GM19351 (cell line): ENCODE measurements at regions not wholly inside any gene's neighbourhood (a gene's known extent, or its start where the extent isn't known, plus 50 kb on each side); places are given as distances from the start of the nearest gene placed in this dataset.
"Not testable (repeated sequence)": the region's sequence is repeated elsewhere in the genome, so short reads cannot be mapped to it uniquely, and the experiment has no call there.

ENCODE experiments used
- ATAC-seq: cut with Tn5 transposase; IDR thresholded peaks from one replicate; pipeline ENCODE4 v1.9.1; 2021; ENCODE audit warnings: mild to moderate bottlenecking, moderate library complexity; ENCODE audit not compliant: unreplicated experiment

DNA sequence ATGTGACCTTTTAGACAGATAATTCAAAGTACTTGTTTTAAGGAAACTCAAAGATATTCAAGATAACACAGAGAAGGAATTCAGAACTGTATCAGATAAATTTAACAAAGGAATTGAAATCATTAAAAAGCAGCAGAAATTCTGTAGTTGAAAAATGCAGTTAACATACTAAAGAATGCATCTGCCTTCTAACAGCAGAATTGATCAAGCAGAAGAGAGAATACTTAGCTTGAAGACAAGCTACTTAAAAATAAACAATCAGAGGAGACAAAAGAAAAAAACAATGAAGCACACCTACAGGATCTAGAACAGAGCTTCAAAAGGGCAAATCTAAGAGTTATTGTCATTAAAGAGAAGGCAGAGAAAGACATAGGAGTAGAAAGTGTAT lies 123.0 kb upstream of the TET2 start:
- no peak for ATAC-seq

DNA sequence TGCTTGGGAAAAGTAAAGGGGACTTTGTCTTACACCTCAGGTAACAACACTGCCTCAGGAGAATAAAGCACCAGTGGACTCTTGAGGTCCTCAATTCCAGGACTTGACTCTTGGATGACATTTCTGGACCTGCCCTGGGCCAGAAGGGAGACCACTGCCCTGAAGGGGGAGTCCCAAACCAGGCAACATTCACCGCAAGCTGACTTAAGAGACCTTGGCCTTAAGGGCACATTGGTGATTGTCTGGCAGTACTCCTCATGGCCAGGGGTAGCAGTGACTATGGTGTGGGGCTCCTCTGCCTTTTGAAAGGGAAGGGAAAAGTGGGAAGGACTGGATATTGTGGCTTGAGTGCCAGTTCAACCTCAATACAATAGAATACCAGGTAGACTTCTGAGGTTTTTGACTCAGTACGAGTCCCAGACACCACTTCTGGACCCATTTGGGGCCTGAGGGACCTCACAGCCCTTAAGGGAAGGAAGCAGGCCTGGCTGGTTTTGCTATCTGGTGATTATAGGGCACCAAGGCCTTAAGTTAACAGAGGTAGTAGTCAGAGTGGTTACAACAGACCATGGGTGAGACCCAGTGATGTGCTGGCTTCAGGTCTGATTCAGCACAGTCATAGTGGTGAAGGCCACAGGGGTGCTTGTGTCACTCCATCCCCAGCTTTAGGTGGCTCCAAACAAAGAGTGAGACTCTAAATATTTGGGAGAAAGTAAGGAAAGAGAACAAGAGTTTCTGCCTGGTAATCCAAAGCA lies 121.2 kb upstream of the TET2 start:
- ATAC-seq = no peak

- ATAC-seq = no peak
These were observed 109.7 kb upstream of the TET2 start for GRCh38 chr4:105036991-105037390.

GRCh38 chr4:105042451-105042850 lies 104.2 kb upstream of the TET2 start:
- no peak for ATAC-seq

DNA sequence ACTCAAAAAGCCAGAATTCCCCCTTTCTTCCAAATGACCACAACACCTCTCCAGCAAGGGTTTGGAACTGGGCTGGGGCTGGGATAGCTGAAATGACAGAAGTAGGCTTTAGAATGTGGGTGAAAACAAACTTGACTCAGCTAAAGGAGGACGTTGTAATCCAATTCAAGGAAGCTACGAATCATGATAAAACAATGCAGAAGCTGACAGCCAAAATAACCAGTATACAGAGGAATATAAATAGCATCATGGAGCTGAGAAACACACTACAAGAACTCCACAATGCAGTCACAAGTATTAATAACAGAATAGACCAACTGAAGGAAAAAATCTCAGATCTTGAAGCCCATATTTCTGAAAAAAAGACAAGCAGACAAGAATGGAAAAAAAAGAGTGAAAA lies 95.8 kb upstream of the TET2 start:
- ATAC-seq = no peak

GRCh38 chr4:105057370-105058105 lies 89.1 kb upstream of the TET2 start:
- ATAC-seq = peak; percentile 9

DNA sequence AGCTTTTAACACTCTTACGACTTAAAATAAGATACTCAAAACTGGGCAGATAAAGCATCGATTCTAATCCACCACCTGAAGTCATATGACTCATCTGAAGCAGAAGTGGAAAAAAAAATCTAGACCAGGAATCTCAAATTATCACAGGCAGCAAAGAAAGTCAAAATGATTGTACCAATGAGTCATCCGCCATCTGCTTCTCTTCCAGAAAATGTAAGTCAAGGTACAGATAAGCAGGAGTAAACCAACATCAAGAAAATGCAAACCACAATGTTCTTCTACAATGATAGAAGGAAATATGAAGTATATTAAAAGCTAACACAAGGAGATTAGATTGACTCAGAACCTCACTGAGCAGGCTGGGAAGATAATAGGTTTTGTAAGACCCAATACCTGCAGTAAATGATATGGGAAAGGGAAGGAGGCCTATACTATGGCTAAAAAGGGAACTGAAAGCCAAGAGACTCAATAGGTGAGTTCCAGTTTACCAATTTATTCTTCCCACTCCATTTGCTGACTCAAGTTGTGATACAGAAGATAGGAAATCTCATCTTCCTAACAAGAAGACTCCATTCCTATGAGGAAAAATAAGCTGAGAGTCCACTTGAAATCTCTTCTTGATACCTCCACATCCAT lies 88.4 kb upstream of the TET2 start:
- ATAC-seq = no peak

GRCh38 chr4:105059337-105059736 lies 87.3 kb upstream of the TET2 start:
- ATAC-seq = peak; percentile 29

DNA sequence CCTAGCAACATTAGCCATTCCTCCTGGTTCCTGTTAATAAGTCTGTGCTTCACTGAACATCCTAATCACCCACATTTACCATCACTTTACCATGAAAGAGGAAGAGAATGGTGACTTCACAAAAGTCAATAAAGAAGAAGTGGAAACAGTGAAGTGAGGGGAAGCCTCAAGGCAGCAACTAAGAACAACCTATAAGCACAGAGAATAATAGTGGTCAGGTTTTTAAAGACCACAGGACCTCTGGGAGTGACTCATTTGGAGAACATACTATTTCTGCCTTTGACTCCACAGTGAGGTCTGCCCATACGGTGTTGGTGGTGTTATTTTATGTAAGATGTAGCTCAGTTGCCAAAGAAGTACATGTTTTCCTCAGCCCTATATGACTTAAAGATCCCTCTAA lies 86.0 kb upstream of the TET2 start:
- ATAC-seq = peak; percentile 88

DNA sequence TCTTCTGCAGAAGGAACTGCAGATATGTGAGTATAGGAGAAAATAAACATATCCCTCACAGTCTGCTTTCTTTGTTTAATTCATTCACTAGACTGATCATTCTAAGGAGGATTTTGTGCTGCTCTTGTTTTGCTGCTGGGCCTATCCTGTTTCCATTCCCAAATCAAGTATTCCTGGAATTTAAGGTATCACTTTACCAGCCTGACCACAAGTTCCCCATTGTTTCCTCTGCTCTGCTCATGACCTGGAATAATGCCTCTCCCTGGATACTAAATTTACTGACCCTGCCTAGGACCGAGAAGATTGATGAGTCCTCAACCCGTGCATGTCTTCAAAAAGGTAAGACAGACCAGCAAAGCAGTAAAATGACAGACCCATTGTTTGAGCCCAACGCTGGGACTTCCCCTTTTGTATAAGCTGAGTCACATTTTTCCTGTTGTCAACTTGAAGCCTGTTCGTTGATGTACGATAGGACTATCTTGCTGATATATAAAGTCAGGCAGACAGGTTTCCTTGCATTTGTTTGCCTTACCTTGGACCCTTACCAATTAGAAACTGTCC lies 85.5 kb upstream of the TET2 start:
- peak; percentile 32 for ATAC-seq

DNA sequence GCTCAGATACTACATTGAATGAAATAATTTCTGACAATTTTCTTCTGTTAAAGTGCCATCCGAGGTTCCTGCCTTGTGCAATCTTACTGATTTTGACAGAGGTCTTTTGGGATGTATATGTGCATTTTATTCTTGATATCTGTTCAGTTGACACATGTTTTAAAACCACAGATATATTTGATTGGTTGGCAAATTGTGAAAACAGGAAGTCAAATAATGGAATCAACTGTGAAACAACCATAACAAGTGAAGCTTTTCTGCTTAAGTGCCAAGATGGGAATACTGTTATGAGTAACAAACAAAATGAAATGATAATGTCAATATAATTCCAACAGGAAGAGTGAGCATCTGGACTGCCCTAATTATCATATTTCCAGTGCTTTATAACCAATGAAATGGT lies 84.9 kb upstream of the TET2 start:
- no peak for ATAC-seq

- no peak for ATAC-seq
These were observed 80.3 kb upstream of the TET2 start for GRCh38 chr4:105066401-105066800.

DNA sequence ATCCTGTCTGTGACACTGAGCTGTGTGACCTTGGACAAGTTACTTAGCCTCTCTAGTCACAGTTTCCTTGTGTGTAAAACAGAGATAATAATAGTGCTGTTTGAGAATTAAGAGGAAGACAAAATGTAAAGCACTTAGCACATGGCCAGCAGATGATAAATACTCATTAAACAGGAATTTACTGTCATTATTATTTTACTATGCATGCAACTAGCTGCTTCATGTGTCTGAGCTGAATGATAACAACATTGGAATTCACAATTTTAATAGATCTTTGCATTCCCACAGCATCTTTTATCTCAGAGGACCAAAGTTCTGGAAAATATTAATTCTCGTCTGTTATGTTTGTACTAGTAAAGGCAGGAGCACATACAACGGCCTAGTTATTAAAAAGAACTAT lies 79.2 kb upstream of the TET2 start:
- no peak for ATAC-seq

DNA sequence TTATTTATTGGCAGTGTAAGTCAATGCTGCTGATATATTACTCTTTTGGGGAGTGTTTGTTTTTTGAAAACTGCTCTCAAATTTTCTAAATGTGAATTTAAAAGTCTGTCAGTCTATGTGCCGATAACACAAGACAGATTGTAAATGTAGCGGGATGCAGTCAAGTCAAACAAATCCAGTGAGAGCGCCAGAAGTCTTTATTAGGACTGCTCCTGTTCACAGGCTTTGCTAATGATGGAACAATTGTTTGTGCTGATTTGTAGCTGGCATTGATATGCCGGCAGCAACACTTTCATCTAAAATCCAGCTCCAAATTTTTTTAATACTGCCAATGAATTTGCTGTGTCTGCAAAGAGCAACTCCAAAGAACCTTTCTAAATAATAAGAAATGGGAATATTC lies 78.7 kb upstream of the TET2 start:
- no peak for ATAC-seq

- ATAC-seq = no peak
These were observed 78.2 kb upstream of the TET2 start for GRCh38 chr4:105068516-105068915.

- not testable (repeated sequence) for ATAC-seq
These were observed 74.6 kb upstream of the TET2 start for GRCh38 chr4:105072095-105072494.

DNA sequence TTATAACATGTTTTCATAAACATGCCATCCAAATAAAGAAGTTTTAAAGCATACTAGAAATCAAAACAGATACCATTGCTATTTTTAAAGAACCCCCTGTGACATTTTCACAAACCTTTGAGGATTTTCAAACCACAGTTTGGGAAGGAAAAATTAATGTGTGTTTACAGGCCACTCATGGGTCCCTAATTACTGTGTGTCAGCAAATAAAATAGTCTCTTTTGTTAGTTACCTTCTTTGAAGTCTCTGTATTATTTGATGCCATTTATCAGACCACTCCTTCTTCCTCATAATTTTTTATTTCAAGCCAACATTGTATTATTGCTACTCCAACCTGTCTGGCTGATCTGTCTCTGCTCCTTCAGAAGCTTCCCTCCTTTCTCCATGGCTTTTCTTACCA lies 72.6 kb upstream of the TET2 start:
- ATAC-seq = no peak

DNA sequence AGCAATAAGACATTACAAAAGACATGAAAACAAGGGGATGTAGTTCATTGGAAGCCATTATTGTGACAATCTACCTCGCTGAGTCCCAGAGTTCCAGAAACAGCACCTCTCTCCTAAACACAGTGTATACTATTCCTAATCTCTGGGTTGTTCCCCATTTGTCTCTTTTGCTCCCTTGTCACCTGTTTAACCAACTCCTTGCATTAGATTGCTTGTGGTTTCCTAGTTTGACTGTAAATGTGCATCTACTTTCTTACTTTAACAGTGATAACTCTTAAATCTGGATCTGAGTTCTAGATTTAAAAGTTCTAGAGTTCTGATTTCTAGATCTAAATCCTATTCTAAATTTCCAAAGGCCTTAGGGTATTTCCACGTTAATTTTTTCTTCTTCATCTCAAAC lies 71.6 kb upstream of the TET2 start:
- ATAC-seq = no peak

GRCh38 chr4:105088110-105088879 lies 58.4 kb upstream of the TET2 start:
- ATAC-seq = no peak

DNA sequence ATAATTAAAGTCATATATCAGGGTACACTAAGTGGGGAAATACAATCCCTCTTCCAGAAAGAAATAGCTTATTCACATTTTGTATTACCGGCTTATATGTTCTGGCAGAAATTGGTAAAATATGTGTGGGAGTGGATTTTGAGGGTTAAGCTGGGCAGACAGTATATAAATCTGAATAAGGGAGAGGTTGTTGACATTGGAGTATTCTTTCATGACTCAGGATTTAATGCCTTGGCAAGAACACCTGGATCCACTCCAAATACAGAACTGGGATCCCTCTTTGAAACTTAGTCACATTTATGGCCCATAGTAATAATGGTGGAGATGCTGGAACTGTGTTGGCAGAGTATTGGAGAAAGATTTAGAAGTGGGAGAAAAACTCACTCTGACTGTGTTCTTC lies 54.3 kb upstream of the TET2 start:
- no peak for ATAC-seq

- no peak for ATAC-seq
These were observed 53.9 kb upstream of the TET2 start for GRCh38 chr4:105092768-105093167.
